Naive B cell (primary cell): ENCODE measurements at regions not wholly inside any gene's neighbourhood (a gene's known extent, or its start where the extent isn't known, plus 50 kb on each side); places are given as distances from the start of the nearest gene placed in this dataset.
A peak's percentile ranks its signal among the peaks of the same experiment; 100 is the strongest.

Experiments
- ATAC-seq, 2 donors: fragments of 150-1000 bp; cut with Tn5 transposase; 2 replicates each; pipeline ENCODE4 v1.10.0; 2021; ENCODE audit warnings: low read depth in 2 of 2, mild to moderate bottlenecking in 2 of 2, moderate library complexity in 2 of 2
- DNase-seq: peaks from one replicate; pipeline ENCODE4 v3.0.0; 2022
- H3K27ac Mint-ChIP-seq, 6 donors: one replicate each; pipeline ENCODE4 v1.8.0; 2020 to 2022; ENCODE audit warnings: mild to moderate bottlenecking in 6 of 6, mixed read lengths in 6 of 6, moderate library complexity in 5 of 6, inconsistent platforms in 2 of 6
- H3K27me3 Mint-ChIP-seq, 3 donors: one replicate each; pipeline ENCODE4 v1.8.0; 2021 to 2022; ENCODE audit warnings: mixed read lengths in 3 of 3, mild to moderate bottlenecking in 1 of 3
- H3K36me3 Mint-ChIP-seq, 2 donors: one replicate each; pipeline ENCODE4 v1.8.0; 2020 to 2022; ENCODE audit warnings: mixed read lengths in 2 of 2, inconsistent platforms in 1 of 2, mild to moderate bottlenecking in 1 of 2
- H3K4me1 Mint-ChIP-seq, 3 donors: one replicate each; pipeline ENCODE4 v1.8.0; 2020 to 2022; ENCODE audit warnings: mixed read lengths in 3 of 3, inconsistent platforms in 1 of 3, mild to moderate bottlenecking in 1 of 3, moderate library complexity in 1 of 3
- H3K4me3 Mint-ChIP-seq, 8 donors: one replicate each; pipeline ENCODE4 v1.8.0; 2020 to 2022; ENCODE audit warnings: mild to moderate bottlenecking in 8 of 8, mixed read lengths in 8 of 8, moderate library complexity in 8 of 8, inconsistent platforms in 2 of 8
- H3K9me3 Mint-ChIP-seq, 7 donors: one replicate each; pipeline ENCODE4 v1.8.0; 2020 to 2022; ENCODE audit warnings: mixed read lengths in 7 of 7, mild to moderate bottlenecking in 5 of 7, inconsistent platforms in 2 of 7, moderate library complexity in 1 of 7

GRCh38 chr3:5270666-5271371, 83.3 kb downstream of the EDEM1 start:
- Mint-ChIP-seq H3K4me1 (no peaks in the 10 kb centered on the region), H3K36me3 (peaks cover 0 to under 1% of the 10 kb centered on the region in 2 donors), H3K27ac (no peak overlapping the region), H3K4me3 (peak overlapping the region in 1 of 8 donors; percentile 53), H3K9me3 (no peaks in the 10 kb centered on the region), H3K27me3 (no peaks in the 10 kb centered on the region)
- ATAC-seq (no peak), DNase-seq (no peak)

GRCh38 chr3:5271372-5271683, 83.8 kb downstream of the EDEM1 start:
- H3K27me3 Mint-ChIP-seq = no peaks in the 10 kb centered on the region
- no peaks in the 10 kb centered on the region for H3K9me3 Mint-ChIP-seq
- H3K4me3 Mint-ChIP-seq = no peak overlapping the region
- no peaks in the 10 kb centered on the region for H3K36me3 Mint-ChIP-seq
- ATAC-seq (no peak), DNase-seq (no peak)
- no peaks in the 10 kb centered on the region for H3K4me1 Mint-ChIP-seq
- H3K27ac Mint-ChIP-seq = no peak overlapping the region

GRCh38 chr3:5272387-5272786, 84.9 kb downstream of the EDEM1 start:
- Mint-ChIP-seq H3K4me3 (no peak overlapping the region), H3K4me1 (no peaks in the 10 kb centered on the region), H3K36me3 (no peaks in the 10 kb centered on the region), H3K27ac (no peak overlapping the region), H3K9me3 (no peaks in the 10 kb centered on the region), H3K27me3 (no peaks in the 10 kb centered on the region)
- ATAC-seq = no peak
- DNase-seq = no peak

DNA sequence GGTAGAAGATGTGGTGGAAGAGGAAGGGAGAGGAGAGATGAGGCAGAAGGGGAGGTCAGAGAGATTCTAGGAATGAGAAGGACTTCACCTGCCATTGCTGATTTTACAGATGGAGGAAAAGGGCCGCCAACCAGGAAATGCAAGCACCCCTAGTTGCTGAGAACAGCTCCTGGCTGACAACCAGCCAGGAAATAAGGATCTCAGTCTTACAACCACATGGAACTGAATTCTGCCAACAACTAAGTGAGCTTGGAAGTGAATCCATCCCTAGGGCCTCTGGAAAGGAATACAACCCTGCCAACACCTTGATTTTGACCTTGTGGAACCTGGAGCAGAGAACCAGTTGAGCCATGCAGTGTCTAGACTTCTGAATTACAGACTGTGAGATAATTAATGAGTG, 86.6 kb downstream of the EDEM1 start:
- Mint-ChIP-seq H3K27me3 (no peaks in the 10 kb centered on the region), H3K4me3 (no peak overlapping the region), H3K36me3 (no peaks in the 10 kb centered on the region), H3K4me1 (no peaks in the 10 kb centered on the region), H3K9me3 (peaks cover 0 to 6% (median 4%) of the 10 kb centered on the region in 7 donors), H3K27ac (peak overlapping the region in 1 of 6 donors; percentile 29)
- no peak for DNase-seq
- ATAC-seq = no peak

GRCh38 chr3:5275529-5275928, 88.0 kb downstream of the EDEM1 start:
- no peak overlapping the region for H3K4me3 Mint-ChIP-seq
- H3K27ac Mint-ChIP-seq = no peak overlapping the region
- ATAC-seq (no peak), DNase-seq (no peak)
- H3K4me1 Mint-ChIP-seq = no peaks in the 10 kb centered on the region
- peaks cover 0 to 20% (median 12%) of the 10 kb centered on the region in 7 donors for H3K9me3 Mint-ChIP-seq
- H3K36me3 Mint-ChIP-seq = no peaks in the 10 kb centered on the region
- no peaks in the 10 kb centered on the region for H3K27me3 Mint-ChIP-seq

DNA sequence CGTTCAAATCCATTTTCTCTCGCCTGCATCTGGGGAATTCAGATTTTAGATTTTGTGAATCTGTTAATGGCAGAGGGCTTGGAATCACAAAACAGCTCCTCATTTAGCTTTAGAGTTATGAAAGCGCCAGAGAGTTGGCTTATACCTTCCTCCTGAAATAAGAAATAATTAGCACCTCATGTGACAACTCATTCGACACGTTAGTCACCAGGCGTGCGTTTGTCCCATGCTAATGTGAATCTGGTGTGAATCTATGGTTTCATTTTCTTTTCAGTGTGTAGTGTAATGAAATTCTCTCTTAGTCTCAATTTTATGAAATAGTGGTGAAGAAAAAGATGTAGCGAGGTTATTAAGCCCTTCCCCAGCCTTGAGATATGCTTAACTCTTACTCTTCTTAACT, 89.4 kb downstream of the EDEM1 start:
- H3K27me3 Mint-ChIP-seq = no peaks in the 10 kb centered on the region
- H3K27ac Mint-ChIP-seq = peak overlapping the region in 1 of 6 donors; percentile 11
- no peak overlapping the region for H3K4me3 Mint-ChIP-seq
- DNase-seq (no peak), ATAC-seq (no peak)
- peaks cover 7 to 10% of the 10 kb centered on the region in 2 donors for H3K36me3 Mint-ChIP-seq
- H3K4me1 Mint-ChIP-seq = no peaks in the 10 kb centered on the region
- H3K9me3 Mint-ChIP-seq = peaks cover under 1 to 34% (median 24%) of the 10 kb centered on the region in 7 donors

- peaks cover 5 to 39% (median 30%) of the 10 kb centered on the region in 7 donors for H3K9me3 Mint-ChIP-seq
- no peak overlapping the region for H3K27ac Mint-ChIP-seq
- H3K27me3 Mint-ChIP-seq = no peaks in the 10 kb centered on the region
- H3K4me3 Mint-ChIP-seq = no peak overlapping the region
- no peak for DNase-seq
- no peak for ATAC-seq
- no peaks in the 10 kb centered on the region for H3K4me1 Mint-ChIP-seq
- H3K36me3 Mint-ChIP-seq = peaks cover 9 to 16% of the 10 kb centered on the region in 2 donors
Observed at GRCh38 chr3:5277612-5278236, 90.2 kb downstream of the EDEM1 start.

DNA sequence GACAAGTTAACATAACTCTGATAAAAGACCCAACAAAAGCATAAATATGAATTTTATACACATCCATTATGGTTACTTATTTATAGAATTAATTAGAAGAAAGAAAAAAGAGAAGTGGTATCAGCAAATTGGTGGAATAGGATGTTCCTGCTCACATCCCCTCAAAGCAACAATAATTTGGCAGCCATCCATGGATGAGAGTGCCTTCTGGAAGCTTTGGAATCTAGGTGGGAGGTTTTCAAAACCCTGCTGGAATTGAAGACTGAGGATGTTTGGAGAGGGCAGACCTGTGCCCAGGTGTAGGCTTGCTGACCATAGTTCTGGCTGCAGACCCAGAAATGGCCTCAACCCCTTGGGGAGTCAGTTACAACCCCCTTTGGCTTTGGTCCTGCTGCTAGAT, 91.2 kb downstream of the EDEM1 start:
- peaks cover 5 to 39% (median 32%) of the 10 kb centered on the region in 7 donors for H3K9me3 Mint-ChIP-seq
- H3K27me3 Mint-ChIP-seq = no peaks in the 10 kb centered on the region
- ATAC-seq (no peak), DNase-seq (no peak)
- peaks cover 9 to 16% of the 10 kb centered on the region in 2 donors for H3K36me3 Mint-ChIP-seq
- H3K4me1 Mint-ChIP-seq = no peaks in the 10 kb centered on the region
- no peak overlapping the region for H3K4me3 Mint-ChIP-seq
- H3K27ac Mint-ChIP-seq = no peak overlapping the region

- Mint-ChIP-seq H3K27ac (no peak overlapping the region), H3K4me1 (no peaks in the 10 kb centered on the region), H3K36me3 (peaks cover 13 to 16% of the 10 kb centered on the region in 2 donors), H3K27me3 (no peaks in the 10 kb centered on the region), H3K9me3 (peaks cover 5 to 42% (median 32%) of the 10 kb centered on the region in 7 donors), H3K4me3 (no peak overlapping the region)
- DNase-seq (no peak), ATAC-seq (no peak)
Observed at GRCh38 chr3:5282703-5283102, 95.2 kb downstream of the EDEM1 start.

DNA sequence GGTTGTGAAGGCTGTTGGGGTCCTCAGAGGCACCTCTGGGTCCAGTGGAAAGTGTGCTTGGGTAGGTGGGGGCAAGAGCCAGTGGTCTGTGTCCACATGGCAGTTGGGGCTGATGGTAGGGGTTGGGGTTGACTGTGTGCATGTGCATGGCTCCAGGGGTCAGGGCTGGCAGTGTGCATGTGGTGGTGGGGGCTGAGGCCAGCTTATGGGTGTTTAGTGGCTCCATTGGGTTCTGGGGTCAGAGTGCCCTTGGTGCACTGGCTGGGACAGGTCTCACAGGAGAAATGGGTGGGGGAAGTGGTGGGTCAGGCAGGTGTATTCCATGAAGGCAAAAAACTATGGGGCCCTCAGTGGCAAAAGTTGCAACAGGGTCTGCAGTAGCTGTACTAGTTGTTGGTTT, 97.9 kb downstream of the EDEM1 start:
- ATAC-seq (no peak), DNase-seq (no peak)
- no peaks in the 10 kb centered on the region for H3K27me3 Mint-ChIP-seq
- H3K4me3 Mint-ChIP-seq = peak overlapping the region in 1 of 8 donors; percentile 56
- no peak overlapping the region for H3K27ac Mint-ChIP-seq
- peaks cover 5 to 35% (median 23%) of the 10 kb centered on the region in 7 donors for H3K9me3 Mint-ChIP-seq
- H3K36me3 Mint-ChIP-seq = peaks cover 13 to 16% of the 10 kb centered on the region in 2 donors
- no peaks in the 10 kb centered on the region for H3K4me1 Mint-ChIP-seq

GRCh38 chr3:5290915-5291314, 103.4 kb downstream of the EDEM1 start:
- Mint-ChIP-seq H3K27me3 (peaks cover 0 to 15% (median 9%) of the 10 kb centered on the region in 3 donors), H3K4me1 (no peaks in the 10 kb centered on the region), H3K36me3 (no peaks in the 10 kb centered on the region), H3K4me3 (no peak overlapping the region), H3K9me3 (peaks cover 0 to 15% (median 6%) of the 10 kb centered on the region in 7 donors), H3K27ac (no peak overlapping the region)
- ATAC-seq = no peak
- DNase-seq = no peak

- H3K36me3 Mint-ChIP-seq = peaks cover 0 to 4% of the 10 kb centered on the region in 2 donors
- no peaks in the 10 kb centered on the region for H3K4me1 Mint-ChIP-seq
- H3K9me3 Mint-ChIP-seq = peaks cover 0 to 14% (median 7%) of the 10 kb centered on the region in 7 donors
- peaks cover 0 to 15% (median 9%) of the 10 kb centered on the region in 3 donors for H3K27me3 Mint-ChIP-seq
- H3K27ac Mint-ChIP-seq = peak overlapping the region in 2 of 6 donors; percentile 21 to 71
- no peak for ATAC-seq
- no peak overlapping the region for H3K4me3 Mint-ChIP-seq
- DNase-seq = no peak
Observed at GRCh38 chr3:5292512-5292911, 105.0 kb downstream of the EDEM1 start.

DNA sequence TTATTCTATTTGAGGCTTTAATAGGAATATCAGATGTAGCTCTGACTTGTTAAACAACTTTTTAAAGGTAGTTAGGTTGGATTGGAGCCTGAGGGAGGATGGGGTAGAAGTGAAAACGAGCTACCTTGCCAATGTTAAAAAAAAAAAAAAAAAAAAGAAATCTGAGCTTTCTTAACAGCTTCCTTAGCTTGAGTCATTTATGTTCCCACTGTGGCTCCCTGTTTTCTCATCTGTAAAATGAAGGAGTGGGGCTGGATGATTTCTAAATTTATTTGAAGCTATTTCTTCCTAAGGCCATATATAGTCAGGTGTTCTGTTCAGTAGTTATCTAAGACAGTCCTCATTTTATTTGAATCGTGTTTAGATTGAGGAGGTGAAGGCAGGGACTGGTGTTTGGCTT, 105.7 kb downstream of the EDEM1 start:
- ATAC-seq (no peak), DNase-seq (no peak)
- H3K27me3 Mint-ChIP-seq = peaks cover 0 to 15% (median 9%) of the 10 kb centered on the region in 3 donors
- no peak overlapping the region for H3K4me3 Mint-ChIP-seq
- H3K4me1 Mint-ChIP-seq = peaks cover 5 to 6% (median 5%) of the 10 kb centered on the region in 3 donors
- peaks cover 0 to 4% of the 10 kb centered on the region in 2 donors for H3K36me3 Mint-ChIP-seq
- no peak overlapping the region for H3K27ac Mint-ChIP-seq
- H3K9me3 Mint-ChIP-seq = peaks cover 0 to 8% (median 5%) of the 10 kb centered on the region in 7 donors

DNA sequence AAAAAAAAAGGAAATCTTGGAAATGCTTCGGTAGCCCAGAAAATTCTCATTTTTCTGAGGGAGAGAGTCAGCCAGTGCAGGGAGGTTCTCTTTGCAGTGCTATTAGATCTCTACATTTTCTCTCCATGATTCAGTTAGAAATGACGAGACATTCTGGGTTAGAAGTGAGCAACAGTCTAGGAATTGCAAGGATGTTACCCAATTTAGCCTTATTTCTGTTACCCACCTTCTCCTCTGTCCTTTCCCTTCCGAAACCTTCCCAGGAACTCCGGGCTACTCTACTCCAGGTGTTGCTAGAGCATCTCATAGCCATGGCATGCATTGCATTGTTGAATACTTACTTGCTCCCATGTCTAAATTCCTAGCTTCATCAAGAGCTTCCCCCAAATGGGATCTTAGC, 106.8 kb downstream of the EDEM1 start:
- Mint-ChIP-seq H3K27ac (no peak overlapping the region), H3K36me3 (peaks cover 0 to 4% of the 10 kb centered on the region in 2 donors), H3K9me3 (peaks cover 0 to 7% (median 0%) of the 10 kb centered on the region in 7 donors), H3K4me1 (peaks cover 9 to 12% (median 11%) of the 10 kb centered on the region in 3 donors), H3K4me3 (no peak overlapping the region), H3K27me3 (peaks cover 4 to 15% (median 9%) of the 10 kb centered on the region in 3 donors)
- no peak for ATAC-seq
- no peak for DNase-seq
